ENCODE measurements at regions not wholly inside any gene's neighbourhood (a gene's known extent, or its start where the extent isn't known, plus 50 kb on each side); places are given as distances from the start of the nearest gene placed in this dataset.

- Histone ChIP-seq H2BK5ac (ENCODE audit: low read length) (no peak overlapping the region), H3K36me3 (ENCODE audit: control insufficient read depth, insufficient read depth, low read length) (no peaks in the 10 kb centered on the region), H4K8ac (ENCODE audit: low read depth, low read length) (no peak overlapping the region), H3K79me1 (ENCODE audit: low read length) (no peaks in the 10 kb centered on the region), H3K56ac (ENCODE audit: low read length) (no peak overlapping the region), H3K79me2 (ENCODE audit: control insufficient read depth, insufficient read depth, low read length) (no peaks in the 10 kb centered on the region), H3K4me1 (ENCODE audit: control insufficient read depth, low read depth, low read length) (no peaks in the 10 kb centered on the region), H3K27ac (ENCODE audit: low read depth, low read length) (no peak overlapping the region), H4K5ac (ENCODE audit: low read length) (no peak overlapping the region), H3K23ac (ENCODE audit: low read length) (no peak overlapping the region), H3K4me3 (ENCODE audit: low read length) (no peak overlapping the region), H3K4me2 (ENCODE audit: low read length) (no peak overlapping the region), H2BK15ac (replicated peaks; ENCODE audit: low read depth) (no peak overlapping the region), H3K4ac (ENCODE audit: low read depth, low read length) (no peak overlapping the region), H3K27me3 (ENCODE audit: insufficient read depth, low read length, poor library complexity) (no peaks in the 10 kb centered on the region), H2AK5ac (ENCODE audit: low read length) (no peak overlapping the region), H3K18ac (ENCODE audit: low read length) (no peak overlapping the region), H3K9ac (ENCODE audit: low read length) (no peak overlapping the region), H2BK120ac (ENCODE audit: low read depth, low read length) (no peak overlapping the region)
- no peak for DNase-seq
- no CpG with 5 or more reads among the region's 1 CpG for WGBS (ENCODE audit: extremely low coverage, insufficient coverage, low lambda C conversion rate)
These were observed 786.5 kb upstream of the CITED2 start for GRCh38 chr6:140160909-140161308.

- Histone ChIP-seq H3K4me3 (ENCODE audit: low read length) (no peak overlapping the region), H3K27ac (ENCODE audit: low read depth, low read length) (no peak overlapping the region), H2BK15ac (replicated peaks; ENCODE audit: low read depth) (no peak overlapping the region), H3K56ac (ENCODE audit: low read length) (no peak overlapping the region), H3K4me2 (ENCODE audit: low read length) (no peak overlapping the region), H3K27me3 (ENCODE audit: insufficient read depth, low read length, poor library complexity) (no peaks in the 10 kb centered on the region), H3K4me1 (ENCODE audit: control insufficient read depth, low read depth, low read length) (no peaks in the 10 kb centered on the region), H3K23ac (ENCODE audit: low read length) (no peak overlapping the region), H4K8ac (ENCODE audit: low read depth, low read length) (no peak overlapping the region), H3K4ac (ENCODE audit: low read depth, low read length) (no peak overlapping the region), H2BK120ac (ENCODE audit: low read depth, low read length) (no peak overlapping the region), H3K79me2 (ENCODE audit: control insufficient read depth, insufficient read depth, low read length) (no peaks in the 10 kb centered on the region), H2AK5ac (ENCODE audit: low read length) (no peak overlapping the region), H3K79me1 (ENCODE audit: low read length) (no peaks in the 10 kb centered on the region), H3K9ac (ENCODE audit: low read length) (no peak overlapping the region), H2BK5ac (ENCODE audit: low read length) (no peak overlapping the region), H3K18ac (ENCODE audit: low read length) (no peak overlapping the region), H3K36me3 (ENCODE audit: control insufficient read depth, insufficient read depth, low read length) (no peaks in the 10 kb centered on the region), H4K5ac (ENCODE audit: low read length) (no peak overlapping the region)
- no CpG with 5 or more reads among the region's 3 CpGs for WGBS (ENCODE audit: extremely low coverage, insufficient coverage, low lambda C conversion rate)
- no peak for DNase-seq
These were observed 786.0 kb upstream of the CITED2 start for GRCh38 chr6:140160494-140160893.

GRCh38 chr6:140156131-140156530 lies 781.7 kb upstream of the CITED2 start:
- Histone ChIP-seq H3K79me1 (ENCODE audit: low read length) (no peaks in the 10 kb centered on the region), H2BK120ac (ENCODE audit: low read depth, low read length) (no peak overlapping the region), H4K5ac (ENCODE audit: low read length) (no peak overlapping the region), H3K56ac (ENCODE audit: low read length) (no peak overlapping the region), H3K79me2 (ENCODE audit: control insufficient read depth, insufficient read depth, low read length) (no peaks in the 10 kb centered on the region), H3K23ac (ENCODE audit: low read length) (no peak overlapping the region), H2BK5ac (ENCODE audit: low read length) (no peak overlapping the region), H3K27me3 (ENCODE audit: insufficient read depth, low read length, poor library complexity) (no peaks in the 10 kb centered on the region), H2BK15ac (replicated peaks; ENCODE audit: low read depth) (no peak overlapping the region), H3K4me3 (ENCODE audit: low read length) (no peak overlapping the region), H3K18ac (ENCODE audit: low read length) (no peak overlapping the region), H3K9ac (ENCODE audit: low read length) (no peak overlapping the region), H3K4ac (ENCODE audit: low read depth, low read length) (no peak overlapping the region), H3K4me1 (ENCODE audit: control insufficient read depth, low read depth, low read length) (no peaks in the 10 kb centered on the region), H3K4me2 (ENCODE audit: low read length) (no peak overlapping the region), H2AK5ac (ENCODE audit: low read length) (no peak overlapping the region), H3K27ac (ENCODE audit: low read depth, low read length) (no peak overlapping the region), H3K36me3 (ENCODE audit: control insufficient read depth, insufficient read depth, low read length) (no peaks in the 10 kb centered on the region), H4K8ac (ENCODE audit: low read depth, low read length) (no peak overlapping the region)
- no peak for DNase-seq
- WGBS (ENCODE audit: extremely low coverage, insufficient coverage, low lambda C conversion rate), result no CpG with 5 or more reads among the region's 6 CpGs

- Histone ChIP-seq H2AK5ac (ENCODE audit: low read length) (no peak overlapping the region), H3K4ac (ENCODE audit: low read depth, low read length) (no peak overlapping the region), H3K79me1 (ENCODE audit: low read length) (no peaks in the 10 kb centered on the region), H3K4me2 (ENCODE audit: low read length) (no peak overlapping the region), H3K9ac (ENCODE audit: low read length) (no peak overlapping the region), H3K56ac (ENCODE audit: low read length) (no peak overlapping the region), H3K79me2 (ENCODE audit: control insufficient read depth, insufficient read depth, low read length) (no peaks in the 10 kb centered on the region), H2BK15ac (replicated peaks; ENCODE audit: low read depth) (no peak overlapping the region), H2BK120ac (ENCODE audit: low read depth, low read length) (no peak overlapping the region), H3K18ac (ENCODE audit: low read length) (no peak overlapping the region), H4K8ac (ENCODE audit: low read depth, low read length) (no peak overlapping the region), H3K4me3 (ENCODE audit: low read length) (no peak overlapping the region), H3K36me3 (ENCODE audit: control insufficient read depth, insufficient read depth, low read length) (no peaks in the 10 kb centered on the region), H2BK5ac (ENCODE audit: low read length) (no peak overlapping the region), H4K5ac (ENCODE audit: low read length) (no peak overlapping the region), H3K27me3 (ENCODE audit: insufficient read depth, low read length, poor library complexity) (no peaks in the 10 kb centered on the region), H3K23ac (ENCODE audit: low read length) (no peak overlapping the region), H3K27ac (ENCODE audit: low read depth, low read length) (no peak overlapping the region), H3K4me1 (ENCODE audit: control insufficient read depth, low read depth, low read length) (no peaks in the 10 kb centered on the region)
- DNase-seq, result no peak
These were observed 781.1 kb upstream of the CITED2 start for GRCh38 chr6:140155451-140156126.

- Histone ChIP-seq H3K4ac (ENCODE audit: low read depth, low read length) (no peak overlapping the region), H3K4me3 (ENCODE audit: low read length) (no peak overlapping the region), H3K18ac (ENCODE audit: low read length) (no peak overlapping the region), H2BK120ac (ENCODE audit: low read depth, low read length) (no peak overlapping the region), H3K4me2 (ENCODE audit: low read length) (no peak overlapping the region), H4K5ac (ENCODE audit: low read length) (no peak overlapping the region), H2BK15ac (replicated peaks; ENCODE audit: low read depth) (no peak overlapping the region), H3K79me1 (ENCODE audit: low read length) (no peaks in the 10 kb centered on the region), H2AK5ac (ENCODE audit: low read length) (no peak overlapping the region), H4K8ac (ENCODE audit: low read depth, low read length) (no peak overlapping the region), H3K23ac (ENCODE audit: low read length) (no peak overlapping the region), H3K36me3 (ENCODE audit: control insufficient read depth, insufficient read depth, low read length) (no peaks in the 10 kb centered on the region), H3K4me1 (ENCODE audit: control insufficient read depth, low read depth, low read length) (no peaks in the 10 kb centered on the region), H3K56ac (ENCODE audit: low read length) (no peak overlapping the region), H3K27ac (ENCODE audit: low read depth, low read length) (no peak overlapping the region), H2BK5ac (ENCODE audit: low read length) (no peak overlapping the region), H3K79me2 (ENCODE audit: control insufficient read depth, insufficient read depth, low read length) (no peaks in the 10 kb centered on the region), H3K9ac (ENCODE audit: low read length) (no peak overlapping the region), H3K27me3 (ENCODE audit: insufficient read depth, low read length, poor library complexity) (no peaks in the 10 kb centered on the region)
- no CpG with 5 or more reads among the region's 1 CpG for WGBS (ENCODE audit: extremely low coverage, insufficient coverage, low lambda C conversion rate)
- no peak for DNase-seq
These were observed 779.3 kb upstream of the CITED2 start for GRCh38 chr6:140153703-140154102.

Data from mesendoderm (in vitro differentiated cells).